ENCODE measurements at regions not wholly inside any gene's neighbourhood (a gene's known extent, or its start where the extent isn't known, plus 50 kb on each side); places are given as distances from the start of the nearest gene placed in this dataset.

DNA sequence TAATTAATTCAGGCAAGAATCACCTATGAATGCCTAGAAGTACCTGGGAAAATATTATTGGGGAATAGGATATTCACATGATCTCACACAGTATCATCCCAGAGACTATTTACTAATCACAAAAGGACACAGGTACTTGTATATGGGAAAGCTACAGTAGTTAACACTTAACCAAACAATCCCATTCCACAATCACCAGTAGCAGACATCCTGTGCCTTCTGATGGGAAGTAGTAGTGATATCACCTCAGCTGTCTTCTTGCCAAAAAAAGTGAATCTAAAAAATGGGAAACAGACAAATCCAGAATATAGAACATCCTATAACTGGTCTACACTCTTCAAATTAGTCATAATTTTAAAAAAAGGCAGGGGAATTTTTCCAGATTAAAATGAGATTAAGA is 75.6 kb upstream of the CCDC150 start:
- Mint-ChIP-seq H3K36me3 (no peaks in the 10 kb centered on the region), H3K27ac (no peak overlapping the region), H3K27me3 (peaks cover 24% of the 10 kb centered on the region), H3K4me3 (no peak overlapping the region), H3K4me1 (no peaks in the 10 kb centered on the region), H3K9me3 (peaks cover 2% of the 10 kb centered on the region)
- no peak for DNase-seq
- POLR2A ChIA-PET: no interaction called here
- ATAC-seq (ENCODE audit: low read depth): no peak

DNA sequence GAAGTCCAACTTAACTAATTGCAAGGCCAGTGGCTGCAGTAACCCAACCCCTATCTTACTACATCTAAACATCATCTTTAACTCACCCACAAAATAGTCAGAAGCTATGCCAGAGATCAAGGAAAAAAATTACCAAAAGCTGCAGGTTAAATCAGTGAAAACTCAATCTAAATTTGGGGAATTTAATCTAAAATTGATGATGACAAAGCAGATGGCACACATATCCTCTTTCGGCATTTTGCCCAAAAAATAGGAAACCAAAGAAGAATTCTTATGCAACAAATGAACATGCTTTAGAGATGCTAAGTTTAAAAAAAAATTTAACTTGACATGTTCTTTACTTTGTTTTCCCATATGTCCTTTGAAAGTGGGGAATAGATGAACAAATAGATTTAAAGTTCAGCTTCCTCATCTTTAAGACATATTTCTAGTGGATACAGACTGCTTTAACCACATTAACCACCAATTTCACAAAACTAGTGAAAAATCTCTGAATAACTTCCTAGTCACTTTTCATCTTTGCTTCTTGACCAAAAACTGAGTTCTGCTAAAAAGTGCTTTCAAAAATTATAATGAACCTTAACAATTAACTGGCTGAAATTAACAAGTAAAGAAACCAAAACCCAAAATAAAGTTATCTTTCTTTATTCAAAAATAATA is 74.3 kb upstream of the CCDC150 start:
- Mint-ChIP-seq H3K27me3 (peaks cover 24% of the 10 kb centered on the region), H3K4me1 (no peaks in the 10 kb centered on the region), H3K27ac (no peak overlapping the region), H3K4me3 (no peak overlapping the region), H3K9me3 (peaks cover 2% of the 10 kb centered on the region), H3K36me3 (no peaks in the 10 kb centered on the region)
- ATAC-seq (ENCODE audit: low read depth): no peak
- no peak for DNase-seq
- POLR2A ChIA-PET: no interaction called here

DNA sequence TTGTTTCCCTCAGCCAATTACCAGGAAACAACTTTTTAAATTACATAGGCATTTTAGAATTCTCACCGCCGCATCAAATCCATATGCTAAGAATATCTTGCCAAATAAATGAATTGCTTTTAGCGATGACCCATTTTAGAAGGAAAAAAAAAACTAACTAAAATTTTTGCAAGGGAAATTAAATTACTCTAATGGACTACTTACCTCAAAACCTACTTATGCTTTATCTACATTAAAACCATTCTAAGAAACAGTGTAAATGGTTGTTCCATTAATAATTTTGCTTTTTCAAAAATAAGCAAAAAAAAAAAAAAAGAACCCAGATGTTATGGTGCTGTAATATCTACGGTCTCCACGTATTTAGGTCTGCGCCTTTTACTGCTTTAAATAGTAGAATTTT is 73.5 kb upstream of the CCDC150 start:
- ATAC-seq (ENCODE audit: low read depth) (no peak), DNase-seq (no peak)
- H3K9me3 Mint-ChIP-seq: no peaks in the 10 kb centered on the region
- no peaks in the 10 kb centered on the region for H3K4me1 Mint-ChIP-seq
- H3K27ac Mint-ChIP-seq: no peak overlapping the region
- H3K4me3 Mint-ChIP-seq: no peak overlapping the region
- H3K36me3 Mint-ChIP-seq: no peaks in the 10 kb centered on the region
- H3K27me3 Mint-ChIP-seq: peaks cover 25% of the 10 kb centered on the region
- POLR2A ChIA-PET: no interaction called here

DNA sequence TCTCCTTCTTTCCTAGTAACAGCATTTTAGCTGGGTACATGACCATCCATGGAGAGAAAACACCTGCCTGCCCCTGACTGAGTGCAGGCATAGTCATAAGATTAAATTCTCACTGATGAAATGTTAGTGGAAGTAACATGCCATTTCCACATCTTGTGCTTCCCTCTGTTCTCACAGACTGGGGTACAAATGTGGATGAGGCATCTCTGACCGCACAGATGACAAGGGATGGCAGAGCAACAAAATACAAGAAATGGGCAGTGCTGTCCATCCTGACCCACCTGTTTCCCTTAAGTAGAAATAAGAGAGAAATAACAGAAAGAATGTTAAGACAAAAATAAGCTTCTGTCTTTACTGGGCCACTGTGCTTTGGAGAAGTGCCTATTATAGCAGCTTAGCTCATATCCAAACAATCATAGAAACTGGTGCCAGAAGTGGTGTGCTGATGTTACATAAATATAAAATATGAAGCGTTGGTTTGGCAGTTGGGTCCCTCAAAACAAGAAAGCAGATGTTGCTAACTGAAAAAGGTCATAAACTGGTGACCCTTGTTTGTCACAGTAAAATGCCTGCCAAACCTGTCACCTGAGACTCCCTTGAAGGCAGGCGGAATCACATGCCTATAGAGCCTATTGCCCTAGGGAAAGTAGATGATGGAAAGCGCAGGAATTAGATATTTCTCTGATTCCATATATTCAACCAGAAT is 72.4 kb upstream of the CCDC150 start:
- Mint-ChIP-seq H3K27me3 (peaks cover 23% of the 10 kb centered on the region), H3K9me3 (no peaks in the 10 kb centered on the region), H3K36me3 (no peaks in the 10 kb centered on the region), H3K4me1 (no peaks in the 10 kb centered on the region), H3K4me3 (no peak overlapping the region), H3K27ac (no peak overlapping the region)
- no peak for DNase-seq
- POLR2A ChIA-PET: no interaction called here
- ATAC-seq (ENCODE audit: low read depth): no peak

DNA sequence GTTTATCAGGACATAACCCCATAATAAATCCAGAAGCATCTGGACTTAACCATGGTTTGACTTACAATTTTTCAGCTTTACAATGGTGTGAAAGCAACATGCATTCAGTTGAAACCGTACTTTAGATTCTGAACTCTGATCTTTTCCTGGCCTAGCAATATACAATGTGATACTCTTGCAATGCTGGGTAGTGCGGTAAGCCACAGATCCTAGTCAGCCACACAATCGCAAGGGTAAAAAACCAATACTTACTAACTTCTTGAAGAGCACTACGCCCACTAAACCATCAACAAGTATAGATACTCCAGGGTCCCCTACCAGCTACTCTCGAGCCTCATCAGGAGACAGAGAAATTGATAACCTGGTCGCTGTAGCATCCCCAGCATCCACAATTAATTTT is 71.0 kb upstream of the CCDC150 start:
- H3K27me3 Mint-ChIP-seq: peaks cover 18% of the 10 kb centered on the region
- no peak for ATAC-seq (ENCODE audit: low read depth)

DNA sequence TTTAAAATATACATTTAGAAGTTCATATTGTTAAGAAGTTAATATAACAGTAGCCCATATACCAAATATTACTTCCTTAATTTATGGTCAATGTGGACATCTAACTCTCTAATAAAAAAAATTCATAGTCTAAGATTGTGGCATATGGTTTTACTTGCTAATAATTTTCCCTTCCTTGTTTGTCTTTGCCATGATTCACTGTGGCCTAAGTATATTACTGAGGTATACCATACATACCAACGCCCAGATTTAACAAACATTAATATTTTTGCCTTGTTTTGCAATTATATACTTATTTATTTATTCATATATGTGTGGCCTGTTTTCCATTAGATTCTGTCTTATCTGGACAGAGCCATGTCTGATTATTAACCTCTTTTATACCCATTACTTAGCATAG is 54.6 kb upstream of the CCDC150 start:
- POLR2A ChIA-PET: no interaction called here
- Mint-ChIP-seq H3K9me3 (peaks cover 7% of the 10 kb centered on the region), H3K36me3 (no peaks in the 10 kb centered on the region), H3K4me1 (no peaks in the 10 kb centered on the region), H3K27me3 (peaks cover 35% of the 10 kb centered on the region), H3K27ac (no peak overlapping the region), H3K4me3 (no peak overlapping the region)
- DNase-seq (no peak), ATAC-seq (ENCODE audit: low read depth) (no peak)

More for the DNA sequence above, 71.0 kb upstream of the CCDC150 start:
- no peak overlapping the region for H3K27ac Mint-ChIP-seq
- POLR2A ChIA-PET: no interaction called here
- no peak for DNase-seq
- H3K9me3 Mint-ChIP-seq: peaks cover 2% of the 10 kb centered on the region
- H3K36me3 Mint-ChIP-seq: no peaks in the 10 kb centered on the region
- H3K4me1 Mint-ChIP-seq: no peaks in the 10 kb centered on the region
- no peak overlapping the region for H3K4me3 Mint-ChIP-seq

DNA sequence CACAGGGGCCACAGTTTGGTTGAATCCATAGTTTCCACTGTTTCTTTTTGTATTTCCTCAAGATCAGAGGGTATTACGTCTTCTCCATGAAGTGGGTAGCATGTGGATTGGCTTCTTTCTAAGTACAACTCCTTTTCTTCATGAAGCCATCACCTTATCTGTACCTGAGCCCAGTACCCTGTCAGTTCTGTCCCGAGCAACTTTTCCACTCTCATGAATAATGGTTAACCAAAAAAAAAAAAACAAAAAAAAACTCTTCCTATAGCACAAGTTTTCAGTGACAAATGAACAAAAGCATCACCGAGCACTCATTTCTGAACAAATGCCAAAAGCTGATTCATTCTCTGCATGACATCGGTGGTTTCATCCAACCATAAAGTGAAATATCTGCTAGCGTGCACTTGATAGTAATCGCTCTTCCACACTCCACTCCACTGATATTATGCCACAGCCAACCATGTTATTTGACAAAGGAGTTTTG is 53.0 kb upstream of the CCDC150 start:
- Mint-ChIP-seq H3K27me3 (peaks cover 46% of the 10 kb centered on the region), H3K36me3 (no peaks in the 10 kb centered on the region), H3K4me3 (no peak overlapping the region), H3K27ac (no peak overlapping the region), H3K4me1 (peaks cover under 1% of the 10 kb centered on the region), H3K9me3 (peaks cover 7% of the 10 kb centered on the region)
- DNase-seq (no peak), ATAC-seq (ENCODE audit: low read depth) (peak; percentile 30)
- POLR2A ChIA-PET: no interaction called here

DNA sequence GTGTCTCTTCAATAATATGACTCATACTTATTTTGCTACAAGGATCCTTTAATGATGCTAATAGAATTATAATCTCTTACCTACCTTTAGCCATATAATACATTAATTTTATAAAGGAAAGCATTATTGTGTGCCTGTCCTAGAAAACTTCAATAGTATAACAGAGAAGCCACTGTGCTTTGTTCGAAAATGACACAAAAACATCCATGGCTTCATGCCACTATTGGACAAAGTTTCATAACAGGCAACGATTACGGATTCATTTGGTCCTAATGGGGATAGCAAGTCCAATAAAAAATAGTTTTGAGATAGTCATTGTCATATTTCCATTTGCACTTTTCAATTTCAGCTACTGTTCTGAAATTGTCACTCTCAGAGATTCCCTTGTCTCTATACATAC is 52.5 kb upstream of the CCDC150 start:
- Mint-ChIP-seq H3K4me1 (peaks cover 2% of the 10 kb centered on the region), H3K4me3 (no peak overlapping the region), H3K9me3 (peaks cover 7% of the 10 kb centered on the region), H3K27ac (no peak overlapping the region), H3K27me3 (peaks cover 51% of the 10 kb centered on the region), H3K36me3 (no peaks in the 10 kb centered on the region)
- no peak for ATAC-seq (ENCODE audit: low read depth)
- no peak for DNase-seq
- POLR2A ChIA-PET: no interaction called here

DNA sequence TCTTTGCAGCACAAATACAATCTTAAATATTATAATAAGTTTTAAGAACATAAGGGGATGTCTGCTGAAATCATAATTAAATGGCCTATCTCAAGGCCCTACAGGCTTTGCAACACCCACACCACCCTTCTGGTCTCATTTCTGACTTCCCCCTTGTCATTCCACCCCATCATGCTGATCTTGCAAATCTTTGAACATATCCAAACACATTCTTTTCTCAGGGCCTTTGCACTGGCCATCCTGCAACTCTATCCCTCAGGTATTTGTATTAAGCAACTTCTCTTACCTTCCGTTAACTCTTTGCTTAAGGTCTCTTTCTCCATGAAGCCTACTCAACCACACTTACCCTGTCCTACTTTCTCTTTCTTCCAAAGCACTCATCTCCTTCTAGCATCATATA is 51.8 kb upstream of the CCDC150 start:
- DNase-seq: no peak

DNA sequence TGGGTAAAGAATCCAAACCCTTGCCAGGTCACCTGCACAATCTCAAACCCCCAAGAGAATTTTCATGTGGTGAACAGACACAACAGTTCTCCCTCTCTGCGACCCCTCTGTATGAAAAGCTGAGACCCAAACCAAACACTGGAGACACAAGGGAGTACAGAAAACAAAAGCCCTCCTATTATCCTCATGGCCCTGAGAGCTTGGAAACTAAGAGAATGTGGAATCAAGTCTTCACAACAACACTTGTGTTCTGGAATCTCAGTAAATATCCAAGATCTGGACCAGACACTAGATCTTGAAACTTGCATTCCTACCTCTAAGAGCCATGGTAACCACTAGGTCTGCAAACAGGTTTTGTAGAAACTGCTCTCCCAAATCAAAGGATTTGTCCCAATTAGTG is 50.1 kb upstream of the CCDC150 start:
- DNase-seq: no peak
- Mint-ChIP-seq H3K9me3 (peaks cover 7% of the 10 kb centered on the region), H3K36me3 (no peaks in the 10 kb centered on the region), H3K4me3 (no peak overlapping the region), H3K4me1 (peaks cover 8% of the 10 kb centered on the region), H3K27ac (no peak overlapping the region), H3K27me3 (peaks cover 63% of the 10 kb centered on the region)
- ATAC-seq (ENCODE audit: low read depth): no peak
- POLR2A ChIA-PET: no interaction called here

More for the DNA sequence above, 51.8 kb upstream of the CCDC150 start:
- Mint-ChIP-seq H3K9me3 (peaks cover 7% of the 10 kb centered on the region), H3K4me3 (no peak overlapping the region), H3K4me1 (peaks cover 5% of the 10 kb centered on the region), H3K27ac (no peak overlapping the region), H3K36me3 (no peaks in the 10 kb centered on the region), H3K27me3 (peaks cover 55% of the 10 kb centered on the region)
- POLR2A ChIA-PET: no interaction called here
- ATAC-seq (ENCODE audit: low read depth): no peak

All from activated naive CD8-positive, alpha-beta T cell treated with anti-CD3 and anti-CD28 coated beads, Interleukin-2, amount 10 ng/mL, durations not matched to agents 7 days and 5 days (primary cell).